ENCODE measurements at regions not wholly inside any gene's neighbourhood (a gene's known extent, or its start where the extent isn't known, plus 50 kb on each side); places are given as distances from the start of the nearest gene placed in this dataset.

DNA sequence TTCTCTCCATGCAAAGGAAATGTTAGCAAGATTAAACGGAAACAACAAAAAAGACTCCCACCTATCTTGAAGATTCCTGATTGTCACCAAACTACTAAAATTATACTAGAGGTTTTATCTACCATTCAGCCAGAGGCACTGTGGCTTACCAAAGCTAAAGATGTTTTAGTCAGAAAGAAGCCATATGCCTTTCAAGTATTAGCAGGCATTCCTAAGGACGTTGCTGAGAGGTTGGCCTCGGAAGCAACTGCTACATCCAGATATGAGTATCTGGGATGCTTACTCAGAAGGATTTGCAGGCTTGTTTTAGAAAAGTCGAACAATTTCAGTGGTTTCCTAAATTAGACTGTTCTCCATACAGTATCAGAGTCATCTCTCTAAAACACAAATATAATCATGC lies 88.3 kb upstream of the UBE2E3 start:
- TF ChIP-seq, protein P1, sequence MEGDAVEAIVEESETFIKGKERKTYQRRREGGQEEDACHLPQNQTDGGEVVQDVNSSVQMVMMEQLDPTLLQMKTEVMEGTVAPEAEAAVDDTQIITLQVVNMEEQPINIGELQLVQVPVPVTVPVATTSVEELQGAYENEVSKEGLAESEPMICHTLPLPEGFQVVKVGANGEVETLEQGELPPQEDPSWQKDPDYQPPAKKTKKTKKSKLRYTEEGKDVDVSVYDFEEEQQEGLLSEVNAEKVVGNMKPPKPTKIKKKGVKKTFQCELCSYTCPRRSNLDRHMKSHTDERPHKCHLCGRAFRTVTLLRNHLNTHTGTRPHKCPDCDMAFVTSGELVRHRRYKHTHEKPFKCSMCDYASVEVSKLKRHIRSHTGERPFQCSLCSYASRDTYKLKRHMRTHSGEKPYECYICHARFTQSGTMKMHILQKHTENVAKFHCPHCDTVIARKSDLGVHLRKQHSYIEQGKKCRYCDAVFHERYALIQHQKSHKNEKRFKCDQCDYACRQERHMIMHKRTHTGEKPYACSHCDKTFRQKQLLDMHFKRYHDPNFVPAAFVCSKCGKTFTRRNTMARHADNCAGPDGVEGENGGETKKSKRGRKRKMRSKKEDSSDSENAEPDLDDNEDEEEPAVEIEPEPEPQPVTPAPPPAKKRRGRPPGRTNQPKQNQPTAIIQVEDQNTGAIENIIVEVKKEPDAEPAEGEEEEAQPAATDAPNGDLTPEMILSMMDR (IDR thresholded peaks at IDR 0.05), result no peak
- TF ChIP-seq TCF7L2 (IDR thresholded peaks at IDR 0.05; ENCODE audit: low read depth, low read length) (no peak), POLR2AphosphoS5 (IDR thresholded peaks at IDR 0.05; ENCODE audit: low read depth, low read length) (no peak)
- TF ChIP-seq, protein P2, sequence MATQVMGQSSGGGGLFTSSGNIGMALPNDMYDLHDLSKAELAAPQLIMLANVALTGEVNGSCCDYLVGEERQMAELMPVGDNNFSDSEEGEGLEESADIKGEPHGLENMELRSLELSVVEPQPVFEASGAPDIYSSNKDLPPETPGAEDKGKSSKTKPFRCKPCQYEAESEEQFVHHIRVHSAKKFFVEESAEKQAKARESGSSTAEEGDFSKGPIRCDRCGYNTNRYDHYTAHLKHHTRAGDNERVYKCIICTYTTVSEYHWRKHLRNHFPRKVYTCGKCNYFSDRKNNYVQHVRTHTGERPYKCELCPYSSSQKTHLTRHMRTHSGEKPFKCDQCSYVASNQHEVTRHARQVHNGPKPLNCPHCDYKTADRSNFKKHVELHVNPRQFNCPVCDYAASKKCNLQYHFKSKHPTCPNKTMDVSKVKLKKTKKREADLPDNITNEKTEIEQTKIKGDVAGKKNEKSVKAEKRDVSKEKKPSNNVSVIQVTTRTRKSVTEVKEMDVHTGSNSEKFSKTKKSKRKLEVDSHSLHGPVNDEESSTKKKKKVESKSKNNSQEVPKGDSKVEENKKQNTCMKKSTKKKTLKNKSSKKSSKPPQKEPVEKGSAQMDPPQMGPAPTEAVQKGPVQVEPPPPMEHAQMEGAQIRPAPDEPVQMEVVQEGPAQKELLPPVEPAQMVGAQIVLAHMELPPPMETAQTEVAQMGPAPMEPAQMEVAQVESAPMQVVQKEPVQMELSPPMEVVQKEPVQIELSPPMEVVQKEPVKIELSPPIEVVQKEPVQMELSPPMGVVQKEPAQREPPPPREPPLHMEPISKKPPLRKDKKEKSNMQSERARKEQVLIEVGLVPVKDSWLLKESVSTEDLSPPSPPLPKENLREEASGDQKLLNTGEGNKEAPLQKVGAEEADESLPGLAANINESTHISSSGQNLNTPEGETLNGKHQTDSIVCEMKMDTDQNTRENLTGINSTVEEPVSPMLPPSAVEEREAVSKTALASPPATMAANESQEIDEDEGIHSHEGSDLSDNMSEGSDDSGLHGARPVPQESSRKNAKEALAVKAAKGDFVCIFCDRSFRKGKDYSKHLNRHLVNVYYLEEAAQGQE (IDR thresholded peaks at IDR 0.05; ENCODE audit: insufficient read depth in 1 of 2, low read depth in 2 of 2, low read length in 1 of 2), result no peak
